DND-41 (cell line): ENCODE measurements at regions not wholly inside any gene's neighbourhood (a gene's known extent, or its start where the extent isn't known, plus 50 kb on each side); places are given as distances from the start of the nearest gene placed in this dataset.
"Not testable (repeated sequence)": the region's sequence is repeated elsewhere in the genome, so short reads cannot be mapped to it uniquely, and the experiment has no call there.

Source experiments
- ATAC-seq: fragments of 200-7000 bp; cut with Tn5 transposase; 3 replicates; pipeline ENCODE4 v1.9.1; 2021; ENCODE audit warnings: low read depth; ENCODE audit not compliant: insufficient read depth
- DNase-seq: peaks from one replicate; pipeline ENCODE4 v3.0.0-alpha.2; 2020
- H2AFZ ChIP-seq: 2 replicates; pipeline ENCODE4 v1.6.0; 2012; ENCODE audit warnings: low read depth, low read length
- H3K27ac ChIP-seq: 2 replicates; pipeline ENCODE4 v1.5.1; 2012; ENCODE audit warnings: low read length, inconsistent platforms
- H3K27me3 ChIP-seq: fragments of 200-600 bp; sonication (generic); 2 replicates; pipeline ENCODE4 v1.6.0; 2012; ENCODE audit warnings: low read length, mild to moderate bottlenecking, inconsistent platforms; ENCODE audit not compliant: insufficient read depth, poor library complexity
- H3K36me3 ChIP-seq: 2 replicates; pipeline ENCODE4 v1.5.1; 2012; ENCODE audit warnings: low read length, inconsistent platforms; ENCODE audit not compliant: insufficient read depth
- H3K4me1 ChIP-seq: 2 replicates; pipeline ENCODE4 v1.5.1; 2012; ENCODE audit warnings: mild to moderate bottlenecking, low read length; ENCODE audit not compliant: insufficient read depth
- H3K4me2 ChIP-seq: 2 replicates; pipeline ENCODE4 v1.6.0; 2012; ENCODE audit warnings: mild to moderate bottlenecking, moderate library complexity, low read length, inconsistent platforms; ENCODE audit not compliant: insufficient read depth
- H3K4me3 ChIP-seq, 2 experiments: fragments of 200-600 bp in 1 of 2; shearing (Covaris generic) in 1 of 2; 2 replicates each; pipeline ENCODE4 v1.5.1; 2012 to 2016; ENCODE audit warnings: inconsistent platforms in 2 of 2, low read length in 2 of 2, mild to moderate bottlenecking in 2 of 2, low read depth in 1 of 2, moderate library complexity in 1 of 2
- H3K79me2 ChIP-seq: 2 replicates; pipeline ENCODE4 v1.6.0; 2012; ENCODE audit warnings: low read length, inconsistent platforms; ENCODE audit not compliant: insufficient read depth
- H3K9ac ChIP-seq: 2 replicates; pipeline ENCODE4 v1.6.0; 2012; ENCODE audit warnings: low read depth, mild to moderate bottlenecking, inconsistent platforms, low read length, moderate library complexity
- H3K9me3 ChIP-seq: 2 replicates; pipeline ENCODE4 v1.5.1; 2012; ENCODE audit warnings: low read length, moderate library complexity, mild to moderate bottlenecking, inconsistent platforms; ENCODE audit not compliant: insufficient read depth, severe bottlenecking
- H4K20me1 ChIP-seq: 2 replicates; pipeline ENCODE4 v1.6.0; 2012; ENCODE audit warnings: low read length; ENCODE audit not compliant: insufficient read depth

DNA sequence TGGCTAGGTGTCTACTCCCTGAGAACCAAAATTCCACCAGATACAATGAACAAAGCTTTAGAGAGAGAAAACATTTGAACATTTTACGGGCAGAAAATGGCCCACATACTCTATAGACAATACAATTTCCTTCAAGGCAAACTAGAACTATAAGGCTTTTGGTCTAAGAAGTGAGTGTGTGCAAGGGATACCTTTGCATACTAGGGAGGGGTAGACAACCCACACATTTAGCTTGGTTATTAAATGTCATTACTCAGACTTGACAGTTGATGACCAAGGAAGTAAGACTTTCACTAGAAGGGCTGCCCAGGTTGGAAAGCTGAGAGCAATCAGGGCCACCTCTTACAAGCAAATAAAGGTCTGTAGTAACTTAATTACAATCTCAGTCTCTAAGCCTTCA lies 64.0 kb upstream of the PLEKHM1 start:
- not testable (repeated sequence) for H3K27me3 ChIP-seq, H3K36me3 ChIP-seq, ATAC-seq, H4K20me1 ChIP-seq, H3K9me3 ChIP-seq, H3K4me2 ChIP-seq, H3K4me1 ChIP-seq, H2AFZ ChIP-seq, H3K4me3 ChIP-seq, H3K79me2 ChIP-seq, DNase-seq, H3K27ac ChIP-seq, H3K9ac ChIP-seq

DNA sequence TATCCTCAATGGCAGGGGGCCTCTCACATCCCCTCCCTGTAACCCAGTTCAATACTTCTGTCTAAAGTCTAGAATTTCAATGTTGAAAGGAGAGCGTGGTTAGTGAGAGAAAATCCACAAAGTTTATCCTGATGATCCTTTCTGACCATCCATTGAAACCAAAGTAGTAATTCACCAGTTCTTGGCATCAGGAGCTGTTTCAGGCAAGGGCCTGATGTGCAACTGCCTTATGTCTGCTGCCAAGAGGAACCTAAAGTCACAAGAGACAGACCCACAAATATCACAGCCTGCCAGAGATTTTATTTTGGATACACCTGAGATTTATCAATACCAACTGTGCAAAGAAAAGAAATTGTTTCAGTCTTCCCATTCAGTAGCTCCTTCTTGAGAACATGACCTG lies 68.3 kb upstream of the PLEKHM1 start:
- H3K27ac ChIP-seq, H4K20me1 ChIP-seq, H3K9me3 ChIP-seq, H2AFZ ChIP-seq, H3K36me3 ChIP-seq, ATAC-seq, H3K27me3 ChIP-seq, H3K9ac ChIP-seq, DNase-seq, H3K4me3 ChIP-seq, H3K4me1 ChIP-seq, H3K4me2 ChIP-seq: not testable (repeated sequence)
- peaks cover 12% of the 10 kb centered on the region for H3K79me2 ChIP-seq

DNA sequence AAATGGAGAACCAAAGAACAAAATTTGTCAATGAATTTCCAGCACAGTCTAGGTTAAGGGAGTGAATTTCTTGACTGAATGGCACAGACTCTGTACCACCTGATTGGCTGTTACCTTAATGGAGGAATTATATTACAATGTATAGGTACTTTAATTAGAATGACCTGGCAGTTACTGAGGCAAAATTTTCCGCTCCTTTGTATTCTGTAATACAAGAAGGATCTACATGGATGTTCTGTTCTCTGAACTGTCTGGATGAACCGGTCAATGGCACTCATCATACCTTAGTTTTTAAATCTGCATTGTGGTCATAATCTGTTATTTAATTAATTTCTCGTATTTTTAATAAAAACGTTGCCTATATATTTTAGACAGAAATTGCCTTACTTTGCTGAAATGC lies 72.3 kb upstream of the PLEKHM1 start:
- not testable (repeated sequence) for H3K36me3 ChIP-seq, H2AFZ ChIP-seq, DNase-seq, H3K9me3 ChIP-seq, H3K27me3 ChIP-seq, H3K4me1 ChIP-seq, ATAC-seq, H3K4me3 ChIP-seq, H4K20me1 ChIP-seq, H3K4me2 ChIP-seq, H3K27ac ChIP-seq, H3K9ac ChIP-seq
- H3K79me2 ChIP-seq, result peaks cover 45% of the 10 kb centered on the region

DNA sequence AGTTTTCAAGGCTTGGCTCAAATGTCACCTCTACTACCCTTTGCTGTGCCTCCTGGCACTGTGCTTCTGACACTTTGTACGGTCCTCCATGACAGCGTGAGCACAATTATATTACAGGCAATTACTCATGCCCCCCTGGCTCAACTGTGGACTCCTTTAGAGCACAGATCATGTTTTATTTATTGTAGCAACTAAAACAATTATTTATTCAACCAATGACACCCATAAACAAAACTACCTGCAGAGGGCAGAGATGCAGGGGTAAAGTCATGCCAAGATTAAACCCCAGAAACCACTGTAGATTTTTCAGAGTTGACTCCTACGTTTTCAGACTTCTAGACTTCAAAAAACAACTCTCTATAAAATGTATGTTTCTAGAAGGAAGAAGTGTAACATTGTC lies 72.8 kb upstream of the PLEKHM1 start:
- not testable (repeated sequence) for DNase-seq, H4K20me1 ChIP-seq, H3K9me3 ChIP-seq, H2AFZ ChIP-seq, H3K4me1 ChIP-seq, ATAC-seq, H3K4me3 ChIP-seq, H3K9ac ChIP-seq, H3K27me3 ChIP-seq, H3K36me3 ChIP-seq, H3K4me2 ChIP-seq, H3K27ac ChIP-seq
- H3K79me2 ChIP-seq, result peaks cover 49% of the 10 kb centered on the region

DNA sequence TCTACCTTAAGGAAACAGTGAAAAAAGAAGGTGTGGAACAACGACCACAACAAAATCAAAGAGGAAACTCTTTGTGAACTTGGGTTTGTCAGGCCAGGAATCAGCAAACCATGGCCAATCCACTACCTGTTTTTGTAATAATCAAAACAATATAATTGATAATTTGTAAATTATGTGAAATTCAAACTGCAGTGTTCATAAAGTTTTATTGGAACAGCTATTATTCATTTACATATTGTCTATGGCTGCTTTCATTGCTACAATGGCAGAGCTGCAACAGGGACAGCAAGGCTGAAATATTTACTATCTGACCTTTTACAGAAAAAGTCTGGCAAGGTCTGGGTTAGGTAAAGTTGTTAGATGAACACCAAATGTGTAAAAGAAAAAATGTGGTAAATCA lies 77.8 kb upstream of the PLEKHM1 start:
- H3K4me2 ChIP-seq, H4K20me1 ChIP-seq: not testable (repeated sequence)

DNA sequence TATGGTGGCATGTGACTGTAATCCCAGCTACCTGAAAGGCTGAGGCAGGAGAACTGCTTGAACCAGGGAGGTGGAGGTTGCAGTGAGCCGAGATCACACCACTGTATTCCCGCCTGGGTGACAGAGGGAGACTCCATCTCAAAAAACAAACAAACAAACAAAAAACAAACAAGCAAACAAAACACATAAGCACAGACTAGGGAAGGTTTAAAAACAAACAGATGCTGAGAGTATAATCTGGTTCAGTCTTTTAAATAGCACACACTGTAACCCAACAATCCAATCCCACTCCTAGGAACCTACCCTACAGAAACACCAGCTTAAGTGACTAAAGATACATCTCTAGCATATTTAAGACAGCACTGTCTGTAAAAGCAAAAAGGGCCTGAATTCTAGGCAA lies 82.8 kb upstream of the PLEKHM1 start:
- H3K9ac ChIP-seq, H3K4me2 ChIP-seq, H3K4me1 ChIP-seq, H3K9me3 ChIP-seq, H3K27me3 ChIP-seq, DNase-seq, H3K4me3 ChIP-seq, ATAC-seq, H2AFZ ChIP-seq, H3K27ac ChIP-seq: not testable (repeated sequence)
- H4K20me1 ChIP-seq, result peaks cover 36% of the 10 kb centered on the region
- H3K79me2 ChIP-seq, result peaks cover 76% of the 10 kb centered on the region
- peaks cover 21% of the 10 kb centered on the region for H3K36me3 ChIP-seq

More for the DNA sequence above, 77.8 kb upstream of the PLEKHM1 start:
- not testable (repeated sequence) for H3K27ac ChIP-seq, ATAC-seq, DNase-seq, H3K9ac ChIP-seq, H3K27me3 ChIP-seq, H3K9me3 ChIP-seq, H3K4me3 ChIP-seq, H3K36me3 ChIP-seq, H3K4me1 ChIP-seq, H2AFZ ChIP-seq
- H3K79me2 ChIP-seq, result peaks cover 65% of the 10 kb centered on the region
